ENCODE measurements at regions not wholly inside any gene's neighbourhood (a gene's known extent, or its start where the extent isn't known, plus 50 kb on each side); places are given as distances from the start of the nearest gene placed in this dataset.

DNA sequence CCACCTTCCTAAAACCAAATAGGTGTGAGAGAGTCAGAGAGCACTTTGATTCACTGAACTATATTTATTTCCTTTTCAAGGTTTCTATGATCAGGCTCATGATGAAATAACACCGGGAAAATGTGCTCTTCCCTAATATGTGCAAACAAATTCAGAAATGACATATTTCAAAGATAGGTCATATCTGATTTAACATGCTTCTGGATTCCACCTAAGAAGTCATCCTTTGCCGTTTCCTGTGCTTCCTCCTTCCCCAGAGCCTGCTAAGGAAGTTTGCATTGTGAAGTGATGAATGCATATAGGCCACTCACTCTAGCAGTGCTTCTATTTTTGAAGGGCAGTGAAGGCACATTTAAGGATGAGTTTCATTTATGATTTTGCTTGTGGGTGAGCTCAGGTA, 327.6 kb downstream of the TDRD15 start:
- no peak for DNase-seq

DNA sequence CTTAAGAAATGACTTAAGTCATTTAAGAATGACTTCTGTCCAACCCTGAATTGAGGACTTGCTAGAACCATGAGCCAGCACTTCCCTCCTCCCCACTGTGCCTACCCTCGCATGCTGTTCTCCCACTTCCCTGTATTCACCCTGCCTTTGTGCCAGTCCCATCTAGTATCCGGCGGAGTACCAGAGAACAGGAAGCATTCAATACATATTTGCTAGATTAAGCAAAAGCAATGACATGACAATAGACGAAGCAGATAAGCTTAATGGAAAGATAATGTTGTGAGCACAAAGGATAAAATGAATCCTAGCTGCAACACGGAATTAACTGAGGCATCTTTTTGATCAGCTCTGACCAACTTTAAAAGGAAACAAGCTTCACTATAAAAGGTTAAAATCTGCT, 328.5 kb downstream of the TDRD15 start:
- no peak for DNase-seq

DNA sequence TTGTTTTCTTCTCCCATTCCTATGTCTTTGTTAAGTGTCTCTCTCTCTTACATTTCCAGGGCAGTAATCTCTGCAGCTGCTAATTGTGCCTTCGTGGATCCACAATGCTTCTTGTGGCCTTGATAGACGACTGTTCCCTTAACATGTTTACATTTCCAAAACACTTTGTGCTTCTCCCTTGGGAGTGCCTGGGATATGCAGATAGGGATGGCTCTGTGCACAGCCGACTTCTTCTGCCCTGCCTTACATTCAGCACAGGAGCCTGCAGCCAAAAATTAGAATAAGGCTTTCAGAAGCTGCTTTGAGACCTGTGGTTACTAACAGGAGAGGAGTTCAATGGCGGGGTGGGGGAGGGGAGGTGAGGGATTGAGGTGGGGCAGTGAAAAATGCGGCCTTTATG, 328.9 kb downstream of the TDRD15 start:
- DNase-seq = no peak

DNA sequence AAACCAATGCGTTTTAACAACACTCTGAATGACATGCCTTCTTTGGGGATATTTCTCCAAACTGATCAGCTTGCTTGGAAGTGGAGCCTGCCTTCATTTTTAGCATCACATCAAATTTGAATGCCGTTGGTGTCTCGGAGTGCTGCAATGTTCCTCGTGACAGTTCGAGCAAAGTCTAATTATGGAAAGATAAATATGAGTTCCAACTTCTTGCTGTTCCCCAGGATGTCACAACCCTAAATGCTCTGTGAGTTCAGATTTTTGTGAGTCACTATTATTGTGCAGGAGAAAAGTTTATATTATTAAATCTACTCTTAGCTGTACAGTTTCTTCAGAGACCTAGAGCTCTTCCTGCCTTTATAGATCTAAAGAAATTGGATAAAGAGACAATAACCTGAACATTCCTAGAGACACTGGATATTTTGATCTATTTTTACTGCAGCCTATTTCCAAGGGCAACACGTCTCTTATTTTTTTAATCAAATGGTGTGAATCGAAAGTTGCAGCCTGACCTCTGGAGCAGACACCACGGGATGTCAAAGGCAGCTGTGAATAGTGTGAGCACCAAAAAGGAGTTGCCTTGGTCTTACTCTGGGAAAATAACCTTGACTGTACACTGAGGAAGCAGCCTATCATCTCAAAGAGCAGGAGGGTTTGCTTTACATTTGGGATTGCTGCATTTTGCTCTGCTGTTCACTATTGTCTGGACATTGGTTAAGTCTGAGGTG, 330.1 kb downstream of the TDRD15 start:
- no peak for DNase-seq

DNA sequence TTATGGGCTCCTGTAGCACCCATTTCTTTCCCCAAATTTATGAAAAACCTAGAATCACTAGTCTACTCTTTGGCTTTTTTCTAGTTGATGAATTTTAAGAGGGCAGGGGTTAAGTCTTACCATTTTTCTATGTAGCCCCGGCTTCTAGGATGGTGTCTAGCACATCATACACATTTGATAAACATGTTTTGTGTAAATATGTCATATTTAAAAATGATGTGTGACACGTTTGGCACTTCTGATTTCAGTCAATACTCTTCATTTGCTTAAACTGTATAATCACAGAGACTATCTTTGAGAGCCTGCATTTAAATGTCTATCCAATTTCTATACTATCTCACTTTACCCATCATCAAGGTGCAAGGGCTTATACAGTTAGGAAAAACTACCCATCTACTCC, 331.1 kb downstream of the TDRD15 start:
- no peak for DNase-seq

DNA sequence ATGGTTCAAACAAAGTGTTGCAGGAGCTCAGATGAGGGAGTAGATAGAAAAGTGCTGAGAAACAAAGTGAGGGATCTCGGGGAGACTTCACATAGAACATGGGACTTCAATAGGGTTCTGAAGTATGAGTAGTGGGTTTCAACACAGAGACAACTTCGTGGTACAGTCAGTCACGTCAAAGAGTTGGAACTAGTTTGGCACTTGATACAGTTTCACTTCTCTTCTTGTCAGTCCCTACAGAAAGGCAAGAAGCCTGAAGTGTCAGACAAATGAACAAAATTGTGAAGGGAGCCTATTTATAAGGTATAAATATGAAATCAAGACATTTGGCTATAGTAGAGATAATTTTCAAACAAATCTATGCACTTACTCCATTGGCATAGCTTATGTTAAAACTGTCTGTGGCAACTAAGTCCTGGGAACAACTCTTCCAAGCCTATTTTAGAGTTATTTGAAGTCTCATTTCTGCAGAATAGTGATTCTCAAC, 338.0 kb downstream of the TDRD15 start:
- DNase-seq = no peak

DNA sequence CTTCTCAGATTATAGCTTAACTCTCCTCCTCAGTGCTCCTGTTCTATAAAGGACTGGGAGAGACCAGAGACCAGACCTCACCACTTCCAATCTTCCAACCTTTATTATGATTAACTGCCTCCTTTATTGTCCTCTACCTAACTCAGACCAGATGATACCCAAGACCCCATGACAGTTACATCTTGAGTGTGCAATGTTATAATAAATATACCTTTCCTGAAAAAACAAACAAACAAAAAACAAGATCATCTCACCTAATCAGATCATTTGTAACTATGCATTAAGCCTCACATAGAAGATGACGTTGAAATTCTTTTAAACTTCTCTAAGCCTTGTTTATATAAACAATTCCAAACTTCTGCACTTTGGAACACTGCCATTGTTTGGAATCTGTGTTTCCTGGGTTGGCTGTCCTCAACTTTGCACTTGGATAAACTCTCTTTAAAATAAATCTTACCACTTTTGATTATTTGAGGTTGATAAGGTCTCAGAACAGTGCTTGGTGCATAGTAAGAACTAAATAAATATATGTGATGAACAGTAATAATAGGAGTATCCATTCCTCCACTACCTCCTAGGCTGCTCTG, 342.7 kb downstream of the TDRD15 start:
- no peak for DNase-seq

DNA sequence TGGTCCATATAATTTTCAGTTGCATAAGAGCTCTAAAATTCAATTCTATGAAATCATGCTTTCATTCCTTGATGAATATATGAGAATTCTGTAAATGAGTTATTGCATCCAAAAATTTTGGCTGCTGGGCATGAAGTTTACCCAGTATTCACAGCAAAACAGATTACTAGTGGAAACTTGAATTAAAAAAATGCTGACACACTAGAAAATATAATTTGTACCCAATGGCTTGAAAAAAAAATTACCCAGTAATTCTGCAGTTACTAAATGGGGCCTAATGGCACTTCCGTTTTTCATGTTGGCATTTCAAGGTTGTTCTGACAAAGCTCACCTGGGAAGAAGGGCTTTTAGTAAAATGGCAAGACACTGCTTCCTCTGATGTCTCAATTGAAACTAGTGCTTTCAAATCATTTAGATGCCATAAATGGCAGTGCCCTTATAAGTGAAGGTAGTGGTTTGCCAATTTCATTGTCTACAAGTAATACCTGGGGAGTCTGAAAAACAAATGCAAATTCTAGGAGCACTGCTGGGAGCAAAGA, 343.6 kb downstream of the TDRD15 start:
- DNase-seq = no peak

DNA sequence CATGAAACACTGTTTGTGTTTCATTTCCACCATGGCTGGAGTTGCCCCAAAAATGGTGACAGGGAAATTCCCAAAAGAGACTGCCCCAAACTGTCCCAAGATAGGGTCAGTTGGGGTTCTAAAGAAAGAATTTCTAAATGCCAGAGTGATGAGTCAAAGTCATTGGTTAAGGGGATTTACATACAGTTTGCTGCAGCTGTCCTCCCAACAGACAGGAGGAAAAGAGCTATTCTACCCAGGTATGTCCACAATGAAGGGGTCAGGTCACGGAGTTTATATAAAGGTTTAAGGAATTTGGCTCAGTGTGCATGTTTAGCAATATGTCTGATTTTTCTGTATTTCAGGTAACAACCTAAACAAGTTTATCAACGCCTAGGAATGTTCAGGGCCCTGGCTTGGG, 344.1 kb downstream of the TDRD15 start:
- DNase-seq = no peak

DNA sequence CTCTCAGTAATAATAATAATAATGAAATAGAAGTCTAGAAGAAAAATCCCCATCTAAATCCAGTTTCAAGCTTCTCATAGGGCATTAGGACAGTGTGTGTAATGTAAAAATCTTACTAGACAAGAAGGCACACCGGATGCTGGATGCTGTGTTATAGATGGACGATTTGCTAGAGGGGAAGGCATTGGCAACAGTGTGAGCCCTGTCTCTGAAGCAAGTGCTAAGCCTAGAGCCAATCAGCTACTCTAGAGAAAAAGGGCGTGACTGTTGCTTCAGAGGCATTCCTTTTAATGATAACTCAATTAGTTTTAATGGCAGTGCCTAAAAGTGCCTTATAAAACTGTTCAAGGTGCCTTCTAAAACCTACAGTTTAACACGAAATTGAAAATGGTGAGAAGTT, 344.9 kb downstream of the TDRD15 start:
- no peak for DNase-seq

DNA sequence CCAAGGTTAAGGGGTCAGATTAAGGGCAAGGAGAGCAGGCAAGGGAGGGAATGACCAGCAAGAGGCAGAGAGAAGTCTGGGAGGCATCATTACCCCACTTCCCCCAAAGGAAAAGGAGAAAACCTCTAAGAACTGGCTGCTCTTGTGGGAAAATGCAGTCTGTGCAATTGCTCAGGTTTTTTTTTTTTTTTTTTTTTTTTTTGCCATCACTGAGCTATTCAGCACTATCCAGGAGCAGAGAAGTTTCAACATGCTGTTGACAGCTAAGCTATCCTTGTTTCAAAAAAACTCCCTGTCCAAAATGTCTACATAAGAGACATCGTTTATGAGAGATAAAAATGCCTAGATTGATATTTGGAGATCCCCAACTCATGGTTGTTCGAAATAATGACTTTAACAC, 345.4 kb downstream of the TDRD15 start:
- DNase-seq = no peak

DNA sequence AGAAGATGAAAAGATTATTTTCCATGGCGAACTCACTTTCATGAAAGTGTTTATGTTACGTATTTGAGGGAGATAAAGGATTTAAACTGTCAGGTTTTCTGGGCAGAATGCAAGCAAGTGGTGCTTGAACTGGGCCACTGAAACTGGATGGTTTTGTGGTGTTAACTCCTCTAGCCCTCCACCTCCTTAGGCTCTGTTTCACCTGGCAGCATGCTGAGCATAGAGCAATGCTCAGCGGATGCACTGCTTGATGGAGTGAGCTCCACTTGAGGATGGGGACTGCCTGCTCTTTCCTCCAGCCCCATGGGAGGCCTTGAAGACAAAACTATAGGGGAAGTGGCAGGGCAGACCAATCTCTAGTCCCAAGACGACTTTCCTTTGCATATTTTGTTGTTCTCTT, 345.8 kb downstream of the TDRD15 start:
- no peak for DNase-seq

DNA sequence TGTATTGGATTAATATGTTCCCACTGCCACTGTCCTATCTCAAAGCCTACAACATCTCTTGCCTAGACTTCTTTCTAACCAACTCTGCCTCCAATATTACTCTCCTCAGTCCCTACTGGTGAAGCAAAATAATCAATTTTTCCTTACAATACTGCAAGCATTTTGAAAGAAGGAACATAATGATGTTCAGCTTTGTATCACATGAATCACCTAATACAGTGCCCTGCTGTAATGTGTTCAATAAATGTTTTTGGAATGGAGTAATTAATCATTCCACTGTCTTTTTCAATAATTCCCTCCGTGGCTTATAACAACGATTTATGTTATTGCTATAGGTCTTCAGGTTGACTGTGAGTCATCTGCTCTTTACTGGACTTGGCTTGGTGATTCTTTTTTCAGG, 356.4 kb downstream of the TDRD15 start:
- DNase-seq = no peak

DNA sequence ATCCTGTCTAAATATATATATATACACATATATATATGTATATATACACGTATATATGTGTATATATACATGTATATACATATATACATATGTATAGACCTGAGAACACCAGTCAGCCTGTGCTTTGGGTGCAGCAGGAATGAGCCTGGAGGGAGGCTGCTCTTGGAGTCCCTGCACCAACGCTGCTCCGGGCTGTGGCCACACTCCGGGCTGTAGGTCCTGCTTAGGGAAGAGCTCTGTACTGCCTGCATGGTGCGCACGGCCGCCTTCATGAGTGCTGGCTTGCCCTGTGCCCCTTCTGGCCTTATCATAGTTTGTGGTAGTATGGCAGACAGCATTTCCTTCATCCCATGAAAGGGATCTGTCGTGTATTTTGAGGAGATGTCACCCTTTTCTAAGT, 360.9 kb downstream of the TDRD15 start:
- DNase-seq = no peak

DNA sequence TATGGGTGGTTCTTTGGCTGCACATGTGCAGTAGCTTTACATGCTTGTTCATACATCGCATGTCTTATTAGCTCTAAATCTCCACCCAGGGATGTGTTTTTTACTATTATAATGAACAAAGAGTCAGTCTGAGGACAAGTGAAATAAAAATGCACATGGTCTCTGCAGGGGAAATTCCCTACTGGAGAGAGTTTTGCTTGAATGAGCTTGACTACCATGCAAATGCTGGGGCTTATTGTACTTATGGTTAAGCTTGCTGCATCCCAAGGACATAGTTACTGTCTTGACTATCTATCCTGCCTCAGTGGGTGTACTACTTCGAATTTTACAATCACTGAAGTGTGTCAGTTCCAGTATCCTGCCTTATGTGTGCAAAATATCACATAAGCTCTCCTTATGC, 362.7 kb downstream of the TDRD15 start:
- DNase-seq = no peak

DNA sequence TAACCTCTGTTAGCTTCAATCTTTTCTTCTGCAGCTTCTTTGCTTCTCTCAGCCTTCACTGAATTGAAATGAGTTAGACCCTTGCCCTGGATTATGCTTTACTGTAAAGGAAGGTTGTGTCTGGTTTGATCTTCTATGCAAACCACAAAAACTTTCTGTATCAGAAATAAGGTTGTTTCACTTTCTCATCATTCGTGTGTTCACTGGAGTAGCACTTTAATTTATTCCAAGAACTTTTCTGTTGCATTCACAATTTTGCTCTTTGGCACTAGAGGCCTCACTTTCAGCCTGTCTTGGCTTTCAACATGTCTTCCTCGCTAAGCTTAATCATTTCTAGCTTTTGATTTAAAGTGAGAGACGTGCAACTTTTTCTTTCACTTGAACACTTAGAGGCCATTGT, 365.3 kb downstream of the TDRD15 start:
- peak; percentile 5 for DNase-seq

DNA sequence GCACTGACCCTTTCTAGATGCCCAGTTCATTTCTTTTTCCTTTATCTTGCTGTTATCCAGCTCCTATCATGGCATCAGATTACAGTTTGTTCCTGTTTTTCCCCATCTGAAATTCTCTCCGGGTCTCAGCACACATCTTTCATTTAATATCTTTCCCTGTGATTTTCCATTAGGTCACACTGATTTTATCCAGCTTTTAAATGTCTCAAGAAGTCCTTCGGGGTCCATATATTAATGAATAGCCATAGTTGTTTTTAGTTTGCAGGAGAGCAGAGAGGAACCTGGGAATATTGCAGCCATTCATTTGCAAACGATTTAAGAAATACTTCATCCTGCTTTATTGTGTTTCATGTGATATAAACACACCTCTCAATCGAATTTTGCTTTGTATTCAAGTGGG, 374.2 kb downstream of the TDRD15 start:
- DNase-seq = no peak

DNA sequence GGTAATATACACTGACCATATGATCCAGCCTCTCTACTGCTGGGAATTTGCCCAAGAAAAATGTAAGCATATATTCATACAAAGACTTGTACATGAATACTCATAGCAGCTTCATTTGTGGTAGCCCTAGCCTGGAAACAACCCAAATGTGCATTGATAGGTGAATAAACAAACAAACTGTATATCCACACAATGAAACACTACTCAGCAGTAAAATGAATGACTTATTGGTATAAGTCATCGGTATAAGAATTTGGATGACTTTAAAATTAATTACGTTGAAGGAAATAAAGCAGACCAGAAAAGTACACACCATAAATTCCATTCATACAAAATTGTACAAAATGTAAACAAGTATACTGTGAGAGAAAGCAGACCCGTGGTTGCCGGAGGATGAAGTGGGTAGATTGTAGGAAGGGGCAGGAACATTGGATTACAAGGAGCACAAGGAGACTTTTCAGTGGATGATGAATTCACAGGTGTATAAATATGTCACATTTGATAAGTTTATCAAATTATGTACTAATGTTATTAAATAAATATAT, 376.7 kb downstream of the TDRD15 start:
- no peak for DNase-seq

DNA sequence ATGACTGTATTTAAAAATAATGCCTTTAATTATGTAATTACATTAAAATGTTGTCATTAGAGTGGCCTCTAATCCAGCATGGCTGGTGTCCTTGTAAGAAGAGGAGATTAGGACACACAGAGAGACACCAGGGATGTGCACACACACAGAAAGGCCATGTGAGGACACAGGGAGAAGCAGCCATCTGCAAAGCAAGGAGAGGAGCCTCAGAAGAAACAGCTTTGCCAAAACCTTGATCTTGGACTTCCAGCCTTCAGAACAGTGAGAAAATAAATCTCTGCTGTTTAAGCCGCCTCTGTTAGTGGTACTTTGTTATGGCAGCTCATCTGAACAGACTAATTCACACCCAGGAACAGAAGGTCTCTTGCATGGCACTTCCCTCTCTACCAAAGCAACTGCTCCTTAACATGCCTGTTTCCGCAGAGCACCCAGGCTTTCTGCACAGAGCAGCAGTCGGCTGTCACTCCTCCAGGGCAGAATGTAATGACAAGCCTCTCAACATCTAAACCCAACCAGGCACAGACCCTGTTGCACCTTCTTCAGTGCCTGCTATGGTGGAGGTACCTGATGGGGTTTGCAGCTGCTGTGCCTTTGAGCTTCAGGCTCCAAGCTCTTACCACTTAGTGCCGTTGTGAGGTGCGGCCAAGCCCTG, 377.7 kb downstream of the TDRD15 start:
- no peak for DNase-seq

DNA sequence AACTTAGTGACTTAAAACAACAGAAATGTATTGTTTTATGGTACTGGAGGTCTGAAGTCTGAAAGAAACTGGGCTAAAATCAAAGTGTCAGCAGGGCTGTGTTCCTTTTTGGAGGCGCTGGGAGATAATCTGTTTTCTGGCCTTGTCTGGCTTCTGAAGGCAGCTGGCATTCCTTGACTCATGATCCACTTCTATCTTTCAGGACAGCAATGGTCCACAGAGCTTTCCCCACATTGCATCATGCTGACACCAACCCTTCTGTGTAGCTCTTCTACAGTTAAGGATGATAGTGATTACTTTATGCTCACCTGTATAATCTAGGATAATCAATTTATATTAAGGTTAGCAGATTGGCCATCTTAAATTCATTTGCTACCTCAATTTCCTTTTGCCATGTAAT, 392.1 kb downstream of the TDRD15 start:
- DNase-seq = no peak

DNA sequence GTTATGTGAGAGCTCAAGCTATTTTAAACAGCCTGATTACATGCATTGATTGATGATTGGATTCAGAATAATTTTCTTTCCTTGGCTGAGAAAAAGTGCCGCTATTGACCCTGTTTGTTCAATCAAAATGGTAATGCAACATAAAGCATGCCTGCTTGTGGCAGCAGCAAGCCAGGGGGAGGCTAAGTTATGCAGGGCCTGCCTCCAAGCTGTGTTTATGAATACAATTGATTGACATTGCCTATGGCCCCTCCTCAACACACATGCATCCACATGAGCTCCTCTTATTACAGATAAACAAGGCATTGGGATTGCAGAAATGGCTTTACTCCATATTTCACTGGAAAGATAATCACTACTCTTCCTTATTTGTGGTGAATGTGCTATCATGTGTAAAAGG, 395.6 kb downstream of the TDRD15 start:
- no peak for DNase-seq

DNA sequence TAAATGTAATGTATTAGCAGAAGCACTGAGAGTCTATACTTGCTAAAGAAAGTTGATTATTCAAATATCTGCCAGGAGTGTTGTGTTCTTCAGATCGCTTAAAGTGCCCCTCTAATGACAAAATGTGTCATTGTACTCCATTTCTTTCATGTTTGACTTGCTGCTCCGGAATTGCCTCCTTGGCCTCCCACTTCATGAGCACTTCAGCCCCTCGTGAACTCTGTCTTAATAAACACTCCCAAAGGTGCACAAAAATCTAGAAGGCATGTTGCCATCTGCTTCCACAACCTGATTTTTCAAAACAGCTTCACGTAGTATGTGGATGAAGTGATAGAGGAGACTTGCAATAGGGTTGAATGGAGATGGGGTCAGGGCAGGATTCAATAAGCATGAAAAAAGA, 396.1 kb downstream of the TDRD15 start:
- DNase-seq = no peak

DNA sequence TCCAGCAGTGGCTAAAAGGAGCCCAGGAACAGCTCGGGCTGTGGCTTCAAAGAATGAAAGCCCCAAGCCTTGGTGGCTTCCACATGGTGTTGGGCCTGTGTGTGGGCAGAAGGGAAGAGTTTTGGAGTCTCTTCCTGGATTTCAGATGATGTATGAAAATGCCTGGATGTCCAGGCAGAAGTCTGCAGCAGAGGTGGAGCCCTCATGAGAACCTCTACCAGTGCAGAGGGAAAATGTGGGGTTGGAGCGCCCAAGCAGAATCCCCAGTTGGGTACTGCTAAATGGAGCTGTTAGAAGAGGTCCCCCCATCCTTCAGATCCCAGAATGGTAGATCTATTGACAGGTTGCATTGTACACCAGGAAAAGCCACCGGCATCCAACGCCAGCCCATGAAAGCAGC, 412.1 kb downstream of the TDRD15 start:
- DNase-seq = no peak

DNA sequence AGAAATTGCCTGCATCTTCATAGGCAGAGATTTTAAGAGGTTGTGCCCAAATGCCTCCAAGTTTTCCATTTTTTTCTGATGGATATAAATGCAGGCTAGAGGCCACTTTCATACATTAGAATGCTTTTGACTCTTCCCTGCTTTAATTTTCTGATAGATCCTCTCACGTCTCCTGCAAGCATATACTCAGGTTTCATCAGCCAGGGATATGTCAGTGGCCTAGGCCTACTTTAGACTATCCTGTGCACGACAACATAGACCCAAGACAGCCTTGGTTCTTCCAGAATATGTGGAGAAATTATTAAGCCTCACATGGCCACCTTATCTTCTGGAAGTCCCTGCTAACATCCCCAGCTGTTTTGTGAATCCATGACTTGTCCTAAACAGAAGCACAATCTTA, 415.9 kb downstream of the TDRD15 start:
- no peak for DNase-seq

All from activated CD4-positive, alpha-beta T cell treated with anti-CD3 and anti-CD28 coated beads, Interleukin-10, Interleukin-2, amounts not matched to agents 100 ng/mL and 50 ng/mL, durations not matched to agents 16 hours and 8 hours (primary cell).